Superior temporal gyrus (tissue), 1 donor: ENCODE measurements at regions not wholly inside any gene's neighbourhood (a gene's known extent, or its start where the extent isn't known, plus 50 kb on each side); places are given as distances from the start of the nearest gene placed in this dataset.

ENCODE experiments used
- DNase-seq: peaks from one replicate; pipeline ENCODE4 v3.0.0-alpha.2; 2016; ENCODE audit errors: extremely low spot score

DNA sequence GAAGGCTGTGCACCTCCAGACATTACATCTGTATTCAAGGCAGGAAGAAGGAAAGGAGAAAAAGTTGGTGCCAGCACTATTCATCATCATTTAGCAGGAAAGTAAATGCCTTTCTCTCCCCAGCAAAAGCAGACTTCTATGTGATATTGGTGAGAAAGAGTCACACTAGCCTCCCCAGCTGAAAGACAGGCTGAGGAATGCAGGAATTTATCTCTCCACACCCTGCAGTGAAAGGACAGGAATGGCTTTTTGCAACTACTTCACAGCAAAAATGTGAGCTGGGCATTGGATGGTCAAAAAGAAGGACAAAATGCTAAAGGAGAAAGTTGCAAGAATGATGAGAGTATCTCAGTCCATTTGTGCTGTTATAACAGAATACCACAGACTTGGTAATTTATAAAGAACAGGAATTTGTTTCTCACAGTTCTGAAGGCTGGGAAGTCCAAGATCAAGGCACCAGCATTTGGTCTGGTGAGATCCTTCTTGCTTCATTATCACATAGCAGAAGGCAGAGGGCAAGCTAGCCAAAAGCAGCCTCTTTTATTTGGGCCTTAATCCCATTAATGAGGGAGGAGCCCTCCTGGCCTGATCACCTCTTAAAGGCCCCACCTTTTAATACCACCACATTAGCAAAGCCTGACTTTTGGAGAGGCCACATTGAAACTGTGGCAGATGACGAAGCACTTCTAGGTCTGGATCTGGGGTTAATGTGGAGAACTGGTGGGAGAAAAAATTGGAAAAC lies 388.1 kb upstream of the SLC14A2 start:
- DNase-seq: no peak

DNA sequence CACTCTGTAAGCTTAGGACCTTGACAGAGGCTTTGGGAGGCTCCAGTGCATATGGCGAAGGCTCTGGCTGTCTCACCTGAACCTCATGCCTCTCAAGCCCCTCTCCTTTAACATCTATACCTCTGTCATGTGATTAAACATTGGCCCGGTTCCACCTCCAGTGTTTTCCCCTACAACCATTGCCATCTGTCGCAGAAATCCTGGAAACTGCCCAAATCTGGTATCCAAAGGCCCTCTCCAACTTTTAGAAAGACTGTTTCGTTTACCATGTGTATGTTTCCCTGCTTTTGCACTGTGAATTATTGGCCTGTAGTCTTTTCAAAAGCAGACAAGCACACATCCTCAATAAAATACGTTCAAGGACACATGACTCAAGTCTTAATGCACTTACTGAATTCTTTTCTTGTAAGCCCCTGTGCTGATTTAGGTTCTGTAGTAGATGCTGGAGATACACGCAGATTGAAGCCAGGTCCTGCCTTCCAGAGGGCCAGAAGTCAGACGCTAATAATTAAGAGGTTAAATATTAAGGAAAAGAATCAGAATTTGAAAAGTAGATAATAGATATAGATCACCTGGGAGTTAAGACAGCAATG lies 386.4 kb upstream of the SLC14A2 start:
- DNase-seq: no peak

- DNase-seq: no peak
These were observed 383.7 kb upstream of the SLC14A2 start for GRCh38 chr18:45231617-45232016.

DNA sequence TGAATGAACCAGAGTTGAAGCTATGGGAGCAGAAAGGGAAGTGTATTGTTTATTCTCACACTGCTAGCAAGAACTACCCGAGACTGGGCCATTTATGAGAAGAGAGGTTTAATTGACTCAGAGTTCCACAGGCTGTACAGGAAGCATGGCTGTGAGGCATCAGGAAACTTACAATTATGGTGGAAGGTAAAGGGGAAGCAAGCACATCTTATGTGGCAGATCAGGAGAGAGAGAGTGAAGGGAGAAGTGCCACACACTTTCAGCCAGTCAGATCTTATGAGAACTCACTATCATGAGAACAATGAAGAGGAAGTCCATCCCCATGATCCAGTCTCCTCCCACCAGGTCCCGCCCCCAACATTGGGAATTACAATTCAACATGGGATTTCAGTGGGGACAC lies 383.2 kb upstream of the SLC14A2 start:
- no peak for DNase-seq

- no peak for DNase-seq
These were observed 378.6 kb upstream of the SLC14A2 start for GRCh38 chr18:45236676-45237075.

- no peak for DNase-seq
These were observed 377.8 kb upstream of the SLC14A2 start for GRCh38 chr18:45237343-45238098.

GRCh38 chr18:45241271-45241670 lies 374.0 kb upstream of the SLC14A2 start:
- no peak for DNase-seq

GRCh38 chr18:45241982-45242565 lies 373.2 kb upstream of the SLC14A2 start:
- DNase-seq: no peak

- no peak for DNase-seq
These were observed 371.8 kb upstream of the SLC14A2 start for GRCh38 chr18:45243340-45244110.

DNA sequence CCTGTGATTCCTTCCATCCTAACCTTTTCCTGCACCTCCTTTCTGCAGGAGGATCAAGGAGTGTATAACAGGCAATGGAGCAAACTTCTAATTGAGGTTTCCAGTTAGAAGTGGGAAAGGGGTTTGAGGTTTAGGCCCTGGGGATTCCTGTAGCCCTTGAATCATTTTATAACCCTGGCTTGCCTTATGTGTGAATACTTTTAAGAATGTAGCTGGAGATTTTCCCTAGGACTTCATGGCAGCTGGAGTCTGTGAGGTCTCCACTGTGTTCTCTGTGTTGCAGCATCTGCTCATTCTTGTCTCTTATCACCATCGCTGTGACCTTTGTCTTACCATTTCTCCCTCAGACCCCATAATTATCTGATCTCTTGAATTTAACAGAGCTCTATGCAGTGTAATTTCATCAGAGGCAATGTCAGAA lies 370.2 kb upstream of the SLC14A2 start:
- DNase-seq: no peak

- DNase-seq: no peak
These were observed 366.9 kb upstream of the SLC14A2 start for GRCh38 chr18:45248240-45248903.

GRCh38 chr18:45249246-45249661 lies 366.0 kb upstream of the SLC14A2 start:
- DNase-seq: no peak

- no peak for DNase-seq
These were observed 364.8 kb upstream of the SLC14A2 start for GRCh38 chr18:45250479-45250878.

DNA sequence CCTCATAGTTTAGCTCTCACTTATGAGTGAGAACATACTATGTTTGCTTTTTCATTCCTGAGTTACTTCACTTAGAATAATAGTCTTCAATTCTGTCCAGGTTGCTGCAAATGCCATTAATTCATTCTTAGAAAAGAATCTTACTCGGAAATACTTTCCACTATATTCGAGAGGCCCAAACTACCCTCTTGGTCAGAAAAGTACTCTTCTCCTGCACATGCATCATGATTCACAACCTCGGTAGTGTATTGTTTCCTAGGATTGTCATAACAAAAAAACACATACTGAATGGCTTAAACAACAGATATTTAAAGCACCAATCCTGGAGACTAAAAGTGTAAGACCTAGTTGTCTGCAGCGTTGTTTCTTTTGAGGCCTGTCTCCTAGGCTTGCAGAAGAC lies 364.0 kb upstream of the SLC14A2 start:
- DNase-seq: no peak

GRCh38 chr18:45252474-45252873 lies 362.8 kb upstream of the SLC14A2 start:
- no peak for DNase-seq

GRCh38 chr18:45253056-45253565 lies 362.2 kb upstream of the SLC14A2 start:
- no peak for DNase-seq

DNA sequence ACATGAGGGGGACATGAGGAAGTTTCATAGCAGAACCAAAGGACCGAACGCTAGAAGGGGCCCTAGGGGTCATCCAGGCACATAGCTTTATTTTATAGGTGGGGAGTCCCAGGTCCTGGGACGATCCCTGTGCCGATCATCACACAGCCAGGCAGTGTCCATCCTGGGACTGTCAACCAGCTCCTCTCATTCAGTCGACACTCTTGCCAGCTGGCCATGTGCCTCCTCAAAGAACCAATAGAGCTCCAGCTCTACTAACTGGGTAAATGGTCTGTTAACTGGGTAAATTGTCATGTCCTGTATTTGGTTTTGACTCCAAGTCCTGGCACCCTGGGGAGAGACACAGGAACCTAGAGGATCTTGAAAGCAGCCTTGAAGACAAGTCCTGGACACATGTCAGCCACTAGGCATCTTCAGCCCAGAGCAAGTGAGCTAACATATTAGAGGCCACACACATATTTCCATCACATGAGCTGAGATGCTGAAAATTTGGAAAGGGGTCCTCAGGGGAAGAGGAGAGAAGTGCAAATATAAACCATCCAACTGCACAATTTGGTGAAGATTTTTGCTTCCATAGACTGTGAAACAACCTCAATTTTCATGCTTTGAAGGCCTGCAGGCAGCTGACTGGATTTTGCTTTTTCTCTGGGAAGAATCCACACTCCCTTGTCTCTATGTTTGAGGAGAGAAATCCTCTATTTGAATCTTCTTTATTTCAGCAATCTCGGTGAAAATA lies 361.1 kb upstream of the SLC14A2 start:
- no peak for DNase-seq

DNA sequence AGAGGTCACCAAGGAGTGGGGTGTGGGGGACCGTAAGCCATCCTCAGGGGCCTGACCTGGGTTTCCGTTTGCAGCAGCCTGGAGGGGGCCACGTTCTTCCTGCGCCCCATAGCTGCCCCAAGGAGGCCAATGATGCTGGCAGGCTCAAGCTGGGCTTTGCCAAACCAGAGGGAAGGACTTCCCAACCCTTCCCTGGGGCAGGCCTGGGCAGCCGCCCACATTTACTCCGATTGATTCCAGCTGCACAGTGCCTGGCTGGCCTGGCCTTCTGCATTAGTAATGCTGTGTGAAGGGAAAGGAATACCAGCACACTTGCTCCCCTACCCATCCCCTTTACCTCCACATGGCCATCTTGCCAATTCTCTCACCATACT lies 360.6 kb upstream of the SLC14A2 start:
- no peak for DNase-seq

DNA sequence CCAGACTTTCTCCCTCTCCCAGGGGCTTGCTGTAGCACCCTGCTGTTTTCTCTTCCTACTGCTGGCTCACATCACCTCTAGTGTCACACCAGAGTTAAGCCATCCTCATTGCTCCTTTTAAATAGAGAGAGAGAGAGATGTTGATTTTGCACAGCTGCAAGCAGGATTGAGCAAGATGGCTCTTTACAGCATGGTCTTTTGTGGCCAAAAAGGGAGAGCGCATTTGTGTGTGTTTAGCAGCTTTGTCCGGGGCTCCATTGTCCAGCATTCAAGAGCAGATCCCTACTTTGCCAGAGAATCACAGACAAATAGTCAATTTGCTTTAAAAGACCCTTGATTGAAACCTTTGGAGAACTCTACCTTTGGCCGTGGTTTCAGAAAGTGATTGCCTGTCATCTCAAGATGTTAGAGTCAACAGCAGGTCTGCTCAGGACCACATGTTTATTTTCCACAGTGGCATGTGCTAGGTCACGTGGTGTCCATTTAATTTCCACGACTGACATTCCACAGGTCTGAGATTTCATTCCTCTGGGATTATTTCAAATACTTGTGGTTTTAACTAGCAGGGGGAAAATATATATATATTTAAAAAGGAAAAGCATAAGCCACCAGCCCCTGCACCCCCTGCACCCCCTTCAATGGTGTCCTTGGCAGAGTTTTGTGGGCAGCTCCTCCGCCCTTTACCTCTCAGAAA lies 359.9 kb upstream of the SLC14A2 start:
- DNase-seq: no peak

- DNase-seq: no peak
These were observed 355.2 kb upstream of the SLC14A2 start for GRCh38 chr18:45260125-45260524.
